ENCODE measurements at regions not wholly inside any gene's neighbourhood (a gene's known extent, or its start where the extent isn't known, plus 50 kb on each side); places are given as distances from the start of the nearest gene placed in this dataset.

DNA sequence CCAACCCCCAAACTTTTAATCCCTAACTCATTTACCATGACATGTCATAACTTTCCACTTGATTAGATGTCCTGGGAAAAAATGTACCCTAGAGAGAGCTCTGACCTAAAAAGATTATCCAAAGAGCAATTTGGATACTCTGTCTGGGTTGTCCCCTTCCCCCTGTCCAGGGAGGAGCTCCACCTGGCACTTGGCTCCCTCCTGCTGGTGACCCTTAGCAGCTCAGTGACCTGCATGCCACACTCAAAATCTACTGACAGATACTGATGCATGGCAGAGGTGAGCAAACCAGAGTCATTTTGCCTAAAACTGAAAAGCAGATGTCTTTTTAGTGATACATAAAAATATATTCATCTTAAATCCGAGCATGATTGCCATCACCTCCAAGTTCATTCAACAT lies 442.3 kb upstream of the CHRM3 start:
- TF ChIP-seq MBD4 (IDR thresholded peaks at IDR 0.05; ENCODE audit: borderline replicate concordance, low read length) (no peak), FOXM1 (CRISPR knock-in tag; IDR thresholded peaks at IDR 0.05) (no peak), ZBTB21 (CRISPR knock-in tag; IDR thresholded peaks at IDR 0.05) (no peak)
- TF ChIP-seq, protein P1, sequence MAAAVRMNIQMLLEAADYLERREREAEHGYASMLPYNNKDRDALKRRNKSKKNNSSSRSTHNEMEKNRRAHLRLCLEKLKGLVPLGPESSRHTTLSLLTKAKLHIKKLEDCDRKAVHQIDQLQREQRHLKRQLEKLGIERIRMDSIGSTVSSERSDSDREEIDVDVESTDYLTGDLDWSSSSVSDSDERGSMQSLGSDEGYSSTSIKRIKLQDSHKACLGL (CRISPR knock-in tag; IDR thresholded peaks at IDR 0.05) = no peak
- TF ChIP-seq, protein P2, sequence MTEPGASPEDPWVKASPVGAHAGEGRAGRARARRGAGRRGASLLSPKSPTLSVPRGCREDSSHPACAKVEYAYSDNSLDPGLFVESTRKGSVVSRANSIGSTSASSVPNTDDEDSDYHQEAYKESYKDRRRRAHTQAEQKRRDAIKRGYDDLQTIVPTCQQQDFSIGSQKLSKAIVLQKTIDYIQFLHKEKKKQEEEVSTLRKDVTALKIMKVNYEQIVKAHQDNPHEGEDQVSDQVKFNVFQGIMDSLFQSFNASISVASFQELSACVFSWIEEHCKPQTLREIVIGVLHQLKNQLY (CRISPR knock-in tag; IDR thresholded peaks at IDR 0.05) = no peak
- TF ChIP-seq, protein P3, sequence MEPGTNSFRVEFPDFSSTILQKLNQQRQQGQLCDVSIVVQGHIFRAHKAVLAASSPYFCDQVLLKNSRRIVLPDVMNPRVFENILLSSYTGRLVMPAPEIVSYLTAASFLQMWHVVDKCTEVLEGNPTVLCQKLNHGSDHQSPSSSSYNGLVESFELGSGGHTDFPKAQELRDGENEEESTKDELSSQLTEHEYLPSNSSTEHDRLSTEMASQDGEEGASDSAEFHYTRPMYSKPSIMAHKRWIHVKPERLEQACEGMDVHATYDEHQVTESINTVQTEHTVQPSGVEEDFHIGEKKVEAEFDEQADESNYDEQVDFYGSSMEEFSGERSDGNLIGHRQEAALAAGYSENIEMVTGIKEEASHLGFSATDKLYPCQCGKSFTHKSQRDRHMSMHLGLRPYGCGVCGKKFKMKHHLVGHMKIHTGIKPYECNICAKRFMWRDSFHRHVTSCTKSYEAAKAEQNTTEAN (CRISPR knock-in tag; conservative IDR thresholded peaks at IDR 0.05) = no peak
